Tongue (tissue), 1 donor: ENCODE measurements at regions not wholly inside any gene's neighbourhood (a gene's known extent, or its start where the extent isn't known, plus 50 kb on each side); places are given as distances from the start of the nearest gene placed in this dataset.
"Not testable (repeated sequence)": the region's sequence is repeated elsewhere in the genome, so short reads cannot be mapped to it uniquely, and the experiment has no call there.

Source experiments
- DNase-seq: peaks from one replicate; pipeline ENCODE4 v3.0.0-alpha.2; 2015

DNA sequence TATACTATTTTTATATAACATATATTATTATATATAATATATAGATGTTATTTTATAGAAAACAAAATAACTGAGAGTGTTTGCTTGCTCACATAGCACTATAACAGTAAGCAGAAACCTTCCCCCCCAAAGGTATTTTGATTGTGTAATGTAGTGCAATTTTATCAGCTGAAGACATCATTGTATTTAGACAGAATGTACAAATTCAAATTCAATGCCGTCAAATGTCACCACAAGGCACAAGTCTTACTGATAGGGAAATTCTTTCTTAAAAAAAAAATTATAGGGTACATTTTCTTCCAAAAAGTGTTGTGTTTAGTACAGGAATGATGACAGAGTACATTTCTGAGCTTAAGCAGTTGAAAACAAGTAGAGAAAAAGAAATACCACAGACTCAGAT, 1147.1 kb upstream of the SPRY2 start:
- no peak for DNase-seq

DNA sequence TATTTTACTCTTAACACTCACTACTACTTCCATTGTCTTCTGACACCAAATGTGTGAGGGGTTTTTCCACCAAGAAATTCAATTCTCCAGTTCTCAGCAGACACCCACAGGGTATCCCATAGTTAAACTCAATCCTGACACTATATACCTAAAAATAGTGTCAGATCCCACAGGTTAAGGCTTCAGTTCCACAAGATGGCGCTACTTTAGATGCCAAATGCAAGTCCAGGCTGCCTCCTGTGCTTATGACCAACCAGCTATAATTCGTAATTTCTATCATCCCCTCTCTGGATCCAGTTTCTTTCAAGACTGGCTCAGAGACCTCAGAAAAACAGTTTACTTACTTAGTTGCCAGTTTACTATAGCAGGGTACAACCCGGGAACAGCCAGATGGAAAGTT, 1146.2 kb upstream of the SPRY2 start:
- peak; percentile 5 for DNase-seq

DNA sequence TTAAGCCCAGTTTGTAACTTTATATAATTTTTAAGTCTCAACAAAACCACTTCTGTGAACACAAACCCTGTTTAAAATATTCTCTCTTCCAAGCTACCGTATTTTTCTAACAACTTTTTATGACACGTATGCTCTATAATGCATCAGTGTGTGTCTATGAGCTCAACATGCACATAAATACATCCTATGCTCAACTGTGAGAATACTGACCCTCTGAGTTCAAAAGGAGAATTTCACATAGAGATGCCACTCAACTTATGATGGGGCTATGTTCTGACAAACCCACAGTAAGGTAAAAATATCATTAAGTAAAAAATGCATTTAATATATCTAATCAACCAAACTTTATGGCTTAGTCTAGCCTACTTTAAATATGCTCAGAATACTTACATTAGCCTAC, 1139.7 kb upstream of the SPRY2 start:
- no peak for DNase-seq

DNA sequence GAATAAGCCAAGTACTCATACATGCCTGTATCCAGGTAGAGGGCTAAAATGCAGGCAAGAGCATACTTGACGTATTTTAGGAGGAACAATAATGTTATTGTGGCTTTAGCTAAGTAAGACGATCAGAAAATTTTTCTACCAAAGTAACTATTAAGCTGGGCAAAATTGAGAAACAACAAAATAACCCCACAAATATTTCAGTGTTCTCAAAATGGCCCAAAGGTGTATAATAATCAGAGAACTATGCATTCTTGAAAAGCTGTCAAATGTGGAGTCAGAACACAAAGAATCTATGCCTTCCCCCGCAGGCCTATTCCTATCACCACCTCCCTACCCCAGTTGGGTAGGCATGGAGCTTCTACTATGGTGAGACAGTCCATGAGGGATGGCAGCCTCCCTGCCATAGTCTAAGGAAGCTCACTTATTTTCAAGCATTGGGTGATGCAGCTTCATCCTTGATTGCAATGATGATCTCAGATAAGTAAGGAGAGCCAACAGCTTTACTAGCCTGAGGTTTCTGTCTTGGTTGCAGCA, 1132.5 kb upstream of the SPRY2 start:
- DNase-seq: no peak

DNA sequence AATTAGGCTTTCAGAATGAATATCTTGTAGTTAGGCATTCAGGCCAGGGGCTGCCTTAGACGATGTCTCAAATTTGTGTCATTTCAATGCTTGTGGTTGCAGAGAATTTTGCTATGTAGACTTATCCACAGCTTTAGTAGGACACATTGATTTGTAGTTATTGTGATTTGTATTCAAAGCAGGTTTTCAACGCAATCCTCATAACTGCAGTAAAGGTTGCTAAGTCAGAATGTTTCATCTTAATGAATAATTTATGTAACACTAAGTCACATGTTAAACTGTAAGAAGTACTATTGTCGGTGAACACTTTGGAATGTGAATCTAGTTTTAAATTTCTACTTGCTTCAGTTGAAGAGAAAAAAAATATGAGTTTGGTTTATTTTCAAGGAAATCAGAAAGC, 1117.2 kb upstream of the SPRY2 start:
- DNase-seq: no peak

DNA sequence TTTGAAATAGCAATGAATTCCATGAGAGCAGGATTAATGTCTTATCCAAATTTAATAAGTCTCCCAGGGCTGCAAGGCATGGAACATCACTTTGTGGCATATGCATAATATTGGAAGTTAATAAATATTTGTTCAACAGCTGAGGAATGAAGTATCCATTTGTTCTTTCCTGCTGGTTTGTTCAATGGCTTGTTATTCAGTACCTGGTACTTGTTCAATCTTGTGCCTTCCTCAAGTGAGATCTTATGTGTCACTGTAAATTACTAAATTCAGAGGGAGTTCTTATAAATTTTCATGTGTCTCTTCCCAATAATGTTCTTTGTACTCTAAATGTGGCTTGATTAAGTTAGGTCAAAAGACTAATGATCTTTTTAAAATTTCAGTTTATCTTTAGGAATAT, 1105.5 kb upstream of the SPRY2 start:
- no peak for DNase-seq

DNA sequence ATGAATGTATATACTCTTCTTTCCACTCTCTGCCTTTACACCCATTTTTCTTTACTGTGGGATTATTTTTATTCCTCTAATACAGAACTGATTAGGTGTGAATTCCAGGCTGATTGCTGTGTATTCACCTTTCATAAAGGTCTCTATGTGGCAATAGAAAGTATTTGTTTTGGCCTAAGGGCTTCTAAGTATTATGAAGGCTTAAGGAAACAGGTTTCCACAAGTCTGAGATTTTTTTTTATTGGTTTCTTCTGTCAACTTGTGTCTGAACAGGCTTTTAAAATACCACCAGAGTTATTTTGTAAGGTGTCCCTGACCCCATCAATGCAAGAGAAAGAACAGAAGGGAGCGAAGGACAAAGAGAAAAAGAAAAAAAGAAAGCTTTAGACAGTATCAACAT, 1102.0 kb upstream of the SPRY2 start:
- DNase-seq: peak; percentile 1

DNA sequence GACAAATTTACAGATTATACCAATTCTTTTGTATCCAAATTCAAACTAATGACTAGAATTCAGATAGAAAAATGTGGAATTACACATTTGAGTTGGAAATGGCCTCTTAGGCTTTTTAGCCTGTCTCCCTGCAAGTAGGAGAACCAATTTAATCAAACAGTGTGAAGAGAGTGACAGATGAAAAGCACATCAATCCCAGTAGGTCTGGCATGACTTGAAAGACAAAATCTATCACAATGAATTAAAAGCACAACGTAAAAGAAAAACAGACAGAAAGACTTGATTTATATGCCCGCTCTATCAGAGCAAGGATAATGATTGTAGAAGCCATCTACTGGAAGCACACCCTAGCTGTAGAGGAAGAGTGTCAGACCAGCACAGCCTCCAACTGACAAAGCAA, 1084.4 kb upstream of the SPRY2 start:
- DNase-seq: no peak

DNA sequence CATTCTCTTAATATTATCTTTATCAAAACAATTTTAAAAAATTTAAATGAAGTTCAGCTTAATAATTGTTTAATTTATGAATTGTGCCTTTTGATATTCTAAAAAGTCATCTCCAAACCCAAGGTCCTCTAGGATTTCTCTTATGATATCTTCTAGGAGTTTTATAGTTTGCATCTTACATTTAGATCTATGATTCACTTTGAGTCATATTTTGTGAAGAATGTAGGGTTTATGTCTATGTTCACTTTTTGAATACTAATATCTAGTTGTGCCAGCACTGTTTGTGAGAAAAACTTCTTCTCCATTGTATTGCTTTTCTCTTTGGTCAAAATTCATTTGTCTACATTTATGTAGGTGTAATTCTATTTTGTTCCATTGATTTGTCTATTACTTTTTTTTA, 1068.4 kb upstream of the SPRY2 start:
- no peak for DNase-seq

DNA sequence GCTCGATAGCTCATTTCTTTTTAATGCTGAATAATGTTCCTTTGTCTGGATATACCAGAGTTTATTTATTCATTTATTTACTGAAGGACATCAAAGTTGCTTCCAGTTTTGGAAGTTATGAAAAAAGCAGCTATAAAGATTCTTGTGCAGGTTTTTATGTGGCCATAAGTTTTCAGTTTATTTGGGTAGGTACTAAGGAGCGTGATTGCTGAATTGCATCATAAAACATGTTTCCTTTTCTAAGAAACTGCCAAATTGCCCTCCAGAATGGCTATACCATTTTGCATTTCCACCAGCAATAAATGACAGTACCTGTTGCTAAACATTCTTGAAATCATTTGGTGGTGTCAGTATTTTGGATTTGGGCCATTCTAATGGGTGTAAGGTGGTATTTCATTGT, 1067.7 kb upstream of the SPRY2 start:
- no peak for DNase-seq

DNA sequence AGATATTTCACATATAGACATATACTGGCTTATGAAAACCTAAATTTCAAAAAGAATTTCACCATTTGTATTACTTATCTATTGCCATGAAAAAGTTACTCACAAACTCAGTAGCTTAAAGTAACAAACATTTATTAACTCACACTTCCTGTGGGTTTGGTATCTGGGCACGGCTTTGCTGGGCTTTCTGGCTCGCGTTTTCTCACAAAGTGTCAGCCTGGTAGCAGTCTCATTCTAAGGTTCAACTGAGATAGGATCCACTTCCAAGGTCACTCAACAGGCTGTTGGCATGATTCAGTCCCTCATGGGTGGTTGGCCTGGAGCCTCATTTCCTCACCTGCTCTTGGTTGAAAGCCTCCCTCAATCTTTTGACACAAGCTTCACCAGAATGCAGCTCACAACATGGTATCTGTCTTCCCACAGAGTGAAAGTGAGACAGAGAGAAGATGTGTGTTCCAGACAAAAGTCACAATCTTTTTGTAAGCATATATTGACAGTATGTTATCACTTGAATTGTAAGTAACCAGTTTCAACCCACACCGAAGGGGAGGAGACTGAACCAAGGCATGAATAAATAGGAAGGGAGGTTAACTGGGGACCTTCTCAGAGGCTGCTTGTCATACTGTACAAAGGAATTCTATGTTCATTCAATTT, 1065.8 kb upstream of the SPRY2 start:
- no peak for DNase-seq

DNA sequence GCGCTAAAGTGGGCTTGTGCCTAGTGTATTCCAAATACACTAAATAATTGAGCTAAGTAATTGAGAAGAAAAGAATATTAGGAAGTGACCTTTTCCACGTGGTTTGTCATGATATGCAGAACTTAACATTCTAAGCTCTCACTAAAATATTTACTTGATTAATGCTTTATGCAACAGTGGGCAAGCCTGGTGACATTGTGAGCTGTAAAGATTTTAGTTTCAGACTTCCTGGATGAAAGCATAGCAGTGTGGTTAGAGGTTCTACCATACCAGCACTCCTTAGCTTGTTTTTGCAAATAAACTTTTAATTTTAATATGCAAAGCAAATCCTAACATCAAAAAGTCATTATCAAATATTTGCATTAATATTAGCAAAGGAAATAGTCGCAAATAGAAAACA, 1065.1 kb upstream of the SPRY2 start:
- DNase-seq: no peak

DNA sequence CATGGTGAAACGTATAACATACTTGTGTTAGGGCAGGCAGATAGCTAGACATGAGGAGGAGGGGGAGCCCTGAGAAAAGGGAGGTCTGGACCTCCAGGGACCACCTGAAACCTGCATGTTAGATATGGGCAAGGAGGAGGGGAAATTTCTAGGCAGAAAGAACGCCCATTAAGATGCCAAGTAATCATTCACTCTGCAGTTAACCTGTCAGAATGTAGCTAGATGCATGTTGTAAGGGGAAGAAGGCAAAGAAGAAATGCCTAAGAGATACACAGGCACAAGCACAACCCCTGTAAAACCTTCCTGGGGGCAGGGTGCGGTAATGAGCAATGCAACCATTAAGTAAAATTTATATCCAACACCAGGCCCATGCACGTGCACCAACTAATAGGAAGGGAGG, 1055.3 kb upstream of the SPRY2 start:
- DNase-seq: no peak

DNA sequence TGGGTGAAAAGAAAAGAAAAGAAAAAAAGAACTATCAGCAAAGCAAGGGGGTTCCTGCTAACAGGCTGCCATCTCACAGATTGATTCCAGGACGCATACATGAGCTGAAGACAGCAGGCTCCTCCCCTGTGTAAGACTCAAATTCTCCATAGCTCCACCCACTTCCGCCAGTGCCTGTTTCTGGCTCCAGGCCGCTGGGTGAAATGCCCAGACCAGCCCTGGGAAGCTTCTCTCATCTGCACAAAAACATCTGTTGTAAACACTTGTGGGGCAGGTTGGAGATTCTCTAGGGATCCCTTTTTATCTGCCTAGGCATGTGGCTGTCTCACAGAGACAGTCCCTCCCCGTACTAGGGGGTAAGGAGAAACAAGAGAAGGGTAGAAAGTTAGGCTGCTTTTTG, 1054.4 kb upstream of the SPRY2 start:
- peak; percentile 4 for DNase-seq

DNA sequence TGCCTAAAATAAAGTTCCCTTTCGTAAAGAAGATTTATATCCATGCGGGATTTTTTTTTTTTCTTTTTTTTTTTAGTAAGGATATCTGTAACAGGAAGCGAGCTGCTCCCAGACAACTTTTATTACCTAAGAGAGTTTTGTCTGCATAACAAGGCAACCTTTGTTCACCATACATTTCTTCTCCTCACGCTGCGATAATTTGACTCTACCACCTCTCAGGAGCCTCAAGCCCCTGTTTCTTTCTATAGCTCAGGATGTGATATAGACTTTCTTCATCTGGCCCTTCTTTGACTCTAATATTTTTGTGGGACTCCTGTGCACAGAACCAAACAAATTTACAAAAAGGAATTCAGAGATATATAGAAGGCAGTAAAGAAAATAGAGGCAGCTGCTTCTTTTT, 1053.7 kb upstream of the SPRY2 start:
- no peak for DNase-seq

DNA sequence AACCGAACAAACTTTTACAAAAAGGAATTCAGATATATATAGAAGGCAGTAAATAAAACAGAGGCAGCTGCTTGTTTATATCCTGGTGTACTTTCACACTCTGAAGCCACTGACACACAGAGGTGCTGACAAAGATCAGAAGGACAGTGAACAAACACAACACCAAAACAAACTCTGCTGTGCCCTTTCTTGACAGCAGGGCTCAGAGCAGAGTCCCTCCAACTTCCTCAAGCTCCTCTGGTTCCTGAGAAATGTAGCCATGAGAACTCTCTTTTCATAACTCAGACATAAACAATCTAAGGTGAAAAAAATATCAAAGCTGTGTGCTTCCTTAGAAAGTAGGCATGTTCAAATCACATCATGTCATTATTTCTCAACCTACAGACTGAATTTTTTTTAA, 1052.8 kb upstream of the SPRY2 start:
- no peak for DNase-seq

DNA sequence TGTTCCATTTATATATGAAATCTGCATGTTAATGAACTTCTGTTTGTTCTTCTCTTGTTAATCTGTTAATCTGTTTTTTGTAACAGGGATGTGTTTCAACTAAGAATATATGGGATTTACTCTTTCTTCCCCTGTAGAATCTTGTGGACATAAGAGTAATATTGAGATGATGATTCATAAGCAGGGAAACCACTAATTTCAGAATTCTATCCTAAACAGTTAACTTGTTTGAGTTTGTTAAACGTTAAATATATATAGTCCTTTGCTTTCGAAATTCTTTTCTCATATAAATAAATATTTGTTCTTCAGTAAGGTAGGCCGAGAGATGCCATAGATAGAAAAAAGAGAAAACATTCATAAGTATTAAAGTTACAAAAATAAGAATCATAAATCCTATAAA, 1052.2 kb upstream of the SPRY2 start:
- no peak for DNase-seq

DNA sequence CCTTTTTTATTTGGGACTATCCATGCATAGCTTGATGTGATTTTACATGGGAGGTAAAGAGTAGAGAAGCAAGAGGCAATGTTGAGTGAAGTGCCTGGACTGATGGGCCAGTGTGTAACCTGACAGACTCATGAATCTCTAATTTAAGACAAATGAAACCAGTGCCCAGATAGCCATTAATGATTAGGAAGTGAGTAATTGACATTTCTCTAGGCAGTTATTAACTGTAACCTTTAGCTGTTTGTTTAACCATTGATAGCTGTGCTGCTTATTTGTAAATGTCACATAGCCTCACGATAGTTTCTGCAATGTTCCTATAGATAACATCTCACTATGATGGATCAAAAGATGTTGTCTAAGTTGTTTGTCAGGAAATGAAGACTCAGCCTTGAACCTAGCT, 1047.5 kb upstream of the SPRY2 start:
- DNase-seq: no peak

DNA sequence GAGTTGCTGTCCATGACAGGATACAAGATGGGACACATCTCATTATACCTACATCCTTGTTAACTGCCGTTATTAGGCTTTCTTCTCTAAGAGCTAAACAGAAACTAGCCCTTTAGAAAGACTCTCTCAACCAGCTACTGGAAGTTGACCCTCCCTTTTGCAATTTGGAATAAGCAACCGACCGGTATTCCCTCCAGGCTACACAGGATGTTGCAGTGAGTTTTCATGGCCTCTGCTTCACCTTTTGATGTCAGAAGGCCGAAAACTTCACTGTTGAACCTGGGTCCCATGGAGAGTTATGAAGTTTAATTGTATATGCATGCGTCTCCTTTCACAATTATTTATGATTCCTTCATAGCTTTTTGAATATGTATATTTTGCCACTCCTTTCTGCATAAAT, 1042.5 kb upstream of the SPRY2 start:
- DNase-seq: no peak

DNA sequence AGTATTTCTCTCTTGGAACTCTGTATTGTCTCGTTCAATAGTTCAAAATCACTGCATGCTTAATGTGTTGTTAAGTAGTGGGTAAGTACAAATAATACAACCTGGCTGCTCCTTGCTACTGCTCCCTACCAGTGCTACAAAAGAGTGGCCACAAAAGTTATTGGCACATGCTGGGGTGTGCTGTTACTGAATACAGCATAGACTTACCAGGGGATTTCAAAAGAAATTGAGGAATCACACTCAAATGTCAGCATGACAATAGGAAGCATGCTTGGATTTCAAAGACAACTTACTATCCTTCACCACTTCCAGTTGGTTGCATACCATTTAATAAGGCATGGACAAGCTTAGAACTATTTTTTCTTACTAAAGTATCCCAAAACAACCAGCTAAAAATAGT, 1041.3 kb upstream of the SPRY2 start:
- DNase-seq: no peak

DNA sequence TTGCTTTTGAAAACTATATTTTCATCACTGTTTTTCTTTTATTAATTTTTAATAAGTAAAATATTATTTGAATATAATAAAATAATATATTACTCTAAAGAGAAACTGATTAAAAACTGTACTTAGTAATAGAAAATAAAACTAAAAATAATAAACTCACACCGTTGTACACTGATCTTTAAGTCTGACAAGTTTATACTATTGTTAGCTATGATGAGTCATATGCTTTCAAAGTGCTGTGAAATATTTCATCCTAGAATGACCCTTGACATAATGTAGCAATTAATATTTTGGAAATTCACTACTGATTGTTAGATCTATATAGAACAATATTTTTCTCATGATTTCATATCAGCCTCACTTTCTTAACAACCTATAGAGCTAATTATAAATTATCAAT, 1040.6 kb upstream of the SPRY2 start:
- DNase-seq: no peak

DNA sequence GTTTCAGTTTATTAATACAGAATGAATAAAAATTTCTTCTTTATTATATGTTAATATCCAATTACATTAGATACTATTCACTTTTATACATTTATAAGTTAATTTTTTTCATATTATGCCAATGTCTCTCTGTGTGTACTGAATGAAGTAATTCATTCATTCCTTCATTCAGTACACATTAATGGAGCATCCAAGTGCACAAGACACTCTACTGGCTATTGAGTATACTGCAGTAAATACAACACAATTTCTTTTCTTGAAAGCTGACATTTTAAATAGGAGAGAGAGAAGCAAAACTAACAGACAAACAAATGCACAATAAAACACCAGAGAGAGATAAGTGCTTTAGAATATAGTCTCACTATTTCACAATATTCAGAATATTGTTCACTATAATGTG, 1038.3 kb upstream of the SPRY2 start:
- DNase-seq: no peak

DNA sequence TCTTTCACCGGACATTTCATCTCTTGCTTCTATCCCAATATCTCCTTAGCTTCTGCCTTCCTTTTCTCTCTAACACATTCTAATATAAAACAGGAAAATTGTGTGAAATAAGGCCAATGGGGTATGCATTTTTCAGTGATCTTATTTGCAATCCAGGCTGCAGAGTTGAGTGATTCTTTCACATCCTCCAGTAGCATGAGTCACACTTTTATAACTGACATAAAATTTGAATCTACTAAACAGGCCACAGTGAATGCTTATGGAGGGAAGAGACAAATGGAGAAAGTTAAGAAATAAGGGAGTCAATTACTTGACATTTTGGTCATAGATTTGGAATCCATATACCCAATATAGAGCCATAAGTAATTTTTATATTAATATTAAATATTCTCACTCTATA, 1037.0 kb upstream of the SPRY2 start:
- no peak for DNase-seq

DNA sequence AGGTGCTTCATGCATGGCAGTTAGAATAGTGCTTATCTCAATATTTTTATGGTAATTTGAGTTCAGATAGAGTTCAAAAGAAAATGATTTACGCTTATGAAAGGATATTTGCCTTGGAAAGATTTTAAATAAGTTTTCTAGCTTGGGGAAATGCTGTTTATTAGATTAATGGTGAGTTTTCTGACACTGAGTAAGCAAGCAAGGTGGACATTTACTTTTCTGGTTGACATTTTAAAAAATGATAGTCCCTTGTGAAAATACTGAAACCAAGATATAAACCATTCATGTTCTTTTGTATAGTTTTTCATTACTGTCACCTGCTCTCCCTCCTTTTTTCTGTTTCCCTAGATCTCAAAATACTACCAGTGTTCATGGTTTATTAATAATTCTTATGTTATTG, 1034.8 kb upstream of the SPRY2 start:
- no peak for DNase-seq

DNA sequence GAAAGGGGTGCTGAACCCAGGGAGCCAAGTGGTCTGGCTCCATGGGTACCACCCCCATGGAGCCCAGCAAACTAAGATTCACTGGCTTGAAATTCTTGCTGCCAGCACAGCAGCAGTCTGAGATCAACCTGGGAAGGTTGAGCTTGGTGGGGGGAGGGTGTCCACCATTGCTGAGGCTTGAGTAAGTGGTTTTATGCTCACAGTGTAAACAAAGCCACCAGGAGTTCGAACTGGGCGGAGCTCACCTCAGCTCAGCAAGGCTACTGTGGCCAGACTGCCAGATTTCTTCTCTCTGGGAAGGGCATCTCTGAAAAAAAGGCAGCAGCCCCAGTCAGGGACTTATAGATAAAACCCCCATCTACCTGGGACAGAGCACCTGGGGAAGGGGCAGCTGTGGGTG, 1021.8 kb upstream of the SPRY2 start:
- DNase-seq: not testable (repeated sequence)
